GM12872 (cell line): ENCODE measurements at regions not wholly inside any gene's neighbourhood (a gene's known extent, or its start where the extent isn't known, plus 50 kb on each side); places are given as distances from the start of the nearest gene placed in this dataset.

Experiments
- CTCF ChIP-seq: IDR thresholded peaks from 3 replicates; pipeline ENCODE4 v1.5.1; 2011; ENCODE audit warnings: low read depth, mild to moderate bottlenecking, low read length, moderate library complexity; ENCODE audit not compliant: insufficient read depth

GRCh38 chrX:45479835-45480422 lies 279.3 kb upstream of the DIPK2B start:
- no peak for TF ChIP-seq CTCF

- TF ChIP-seq CTCF, result no peak
Observed at GRCh38 chrX:45479196-45479834, 278.6 kb upstream of the DIPK2B start.

GRCh38 chrX:45472968-45473367 lies 272.3 kb upstream of the DIPK2B start:
- TF ChIP-seq CTCF, result no peak

GRCh38 chrX:45454290-45454689 lies 253.6 kb upstream of the DIPK2B start:
- TF ChIP-seq CTCF, result no peak

GRCh38 chrX:45449982-45450381 lies 249.3 kb upstream of the DIPK2B start:
- no peak for TF ChIP-seq CTCF

GRCh38 chrX:45447995-45448394 lies 247.3 kb upstream of the DIPK2B start:
- no peak for TF ChIP-seq CTCF

GRCh38 chrX:45447331-45447730 lies 246.7 kb upstream of the DIPK2B start:
- TF ChIP-seq CTCF, result no peak
